Left cardiac atrium (tissue), 4 donors: ENCODE measurements at regions not wholly inside any gene's neighbourhood (a gene's known extent, or its start where the extent isn't known, plus 50 kb on each side); places are given as distances from the start of the nearest gene placed in this dataset.

Experiments used
- ATAC-seq, 2 donors: fragments of 200-7000 bp; cut with Tn5 transposase; one replicate each; pipeline ENCODE4 v1.9.1; 2020; ENCODE audit warnings: mild to moderate bottlenecking in 2 of 2, moderate library complexity in 2 of 2
- DNase-seq: peaks from one replicate; pipeline ENCODE4 v3.0.0-alpha.2; 2020
- intact Hi-C, 2 donors: fragments of 100-400 bp; cut with DNase I; formaldehyde crosslinking; loops; one replicate each; pipeline versions ENCODE4 v1.14.1 to v1.15.1; 2022 to 2023
- donor health status: DM: no; HTN: yes; CAD: no.
- donor health status: DM: no; HTN: yes; CAD: no; lungs with severe emphysema.
- donor health status: DM: yes; HTN: yes; CAD: no.
- donor health status: Dilated cardiomyopathy.

DNA sequence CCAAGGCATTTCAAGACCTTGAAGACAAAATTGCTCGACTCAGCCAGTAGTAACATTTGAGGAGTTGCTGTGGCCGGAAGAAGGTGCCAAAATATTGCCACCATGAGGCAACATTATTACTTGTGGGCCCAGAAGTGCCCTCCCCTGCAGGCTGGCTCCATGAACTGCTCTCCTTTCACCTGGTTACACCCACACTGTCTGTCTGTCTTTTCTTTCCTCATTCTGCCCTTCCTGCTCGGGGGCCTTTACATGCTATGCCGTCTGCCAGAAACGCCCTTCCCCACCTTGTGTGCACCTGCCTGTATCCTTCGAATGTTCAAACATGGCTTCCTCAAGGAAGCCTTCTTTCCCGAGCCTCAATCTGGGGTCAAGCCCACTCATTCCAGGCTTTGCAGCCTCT, 224.2 kb upstream of the DIO3 start:
- ATAC-seq: peak in 1 of 2 donors; percentile 19
- intact Hi-C loops: no loop called here
- no peak for DNase-seq

- intact Hi-C loops: no loop called here
- no peak for ATAC-seq
- no peak for DNase-seq
Measured at GRCh38 chr14:101340556-101340955, 220.7 kb upstream of the DIO3 start.

- intact Hi-C loops: no loop called here
- ATAC-seq (no peak), DNase-seq (no peak)
Measured at GRCh38 chr14:101347893-101348777, 213.2 kb upstream of the DIO3 start.

GRCh38 chr14:101349108-101349507, 212.2 kb upstream of the DIO3 start:
- ATAC-seq (no peak), DNase-seq (no peak)
- intact Hi-C loops: no loop called here

DNA sequence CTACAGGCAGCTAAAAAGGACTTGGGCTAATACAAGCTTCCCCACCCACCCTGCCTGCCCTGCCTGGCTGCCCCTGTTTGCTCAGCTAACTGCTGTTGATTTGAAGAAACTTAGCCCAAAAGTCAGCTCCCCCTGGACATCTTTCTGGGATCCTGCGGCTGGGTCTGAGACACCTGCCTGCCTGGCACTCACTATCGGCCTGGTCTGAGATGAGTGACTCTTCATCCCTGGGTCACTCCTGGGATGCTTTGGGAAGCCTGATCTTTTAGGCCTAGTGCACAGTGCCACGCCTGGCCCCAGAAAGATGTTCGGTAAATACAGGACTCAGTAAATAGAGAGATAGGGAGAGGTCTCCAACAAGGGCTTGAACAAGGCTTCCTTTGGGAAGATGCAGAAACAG, 211.3 kb upstream of the DIO3 start:
- no peak for DNase-seq

DNA sequence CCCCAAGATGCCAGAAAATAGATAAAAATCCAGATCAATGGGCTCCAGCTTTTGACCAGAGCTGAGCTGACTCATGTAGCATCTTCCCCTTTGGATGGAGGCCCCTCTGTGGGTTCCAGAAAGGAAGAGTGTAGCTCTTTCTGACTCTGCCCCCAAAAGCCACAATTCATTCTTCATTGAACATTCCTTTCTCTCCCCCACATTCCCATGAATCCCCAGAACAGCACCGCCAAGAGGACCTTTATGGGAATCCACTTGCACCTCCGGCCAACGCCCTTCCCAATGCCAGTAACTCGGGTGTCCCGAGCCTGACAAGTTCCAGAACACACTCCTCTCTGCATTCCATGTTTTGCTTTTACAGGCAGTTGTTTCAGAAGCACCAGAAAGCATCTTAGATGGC, 210.6 kb upstream of the DIO3 start:
- intact Hi-C loops: no loop called here
- ATAC-seq: no peak
- no peak for DNase-seq

More for the DNA sequence above, 211.3 kb upstream of the DIO3 start:
- intact Hi-C loops: no loop called here
- no peak for ATAC-seq

- ATAC-seq (no peak), DNase-seq (no peak)
- intact Hi-C loops: no loop called here
Measured at GRCh38 chr14:101351146-101351545, 210.1 kb upstream of the DIO3 start.

DNA sequence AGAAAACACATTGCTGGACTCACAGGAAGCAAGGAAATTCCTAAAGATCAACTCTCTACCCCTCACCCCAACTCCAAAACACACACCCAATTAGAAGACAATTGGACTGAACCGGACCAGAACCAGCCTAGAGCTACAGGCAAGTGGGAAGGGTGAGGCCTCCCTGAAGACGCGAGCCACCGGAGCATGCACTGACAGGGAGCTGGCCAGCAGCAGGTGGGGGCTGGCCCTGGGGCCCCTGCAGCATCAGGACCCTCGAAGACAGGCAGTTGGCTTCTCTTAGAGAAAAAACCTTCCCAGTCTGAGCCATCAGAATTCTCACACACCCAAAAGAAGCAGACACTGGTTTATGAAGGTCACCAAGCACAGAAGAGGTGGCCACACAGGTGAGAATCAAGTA, 209.5 kb upstream of the DIO3 start:
- DNase-seq (no peak), ATAC-seq (no peak)
- intact Hi-C loops: no loop called here

GRCh38 chr14:101352567-101352966, 208.7 kb upstream of the DIO3 start:
- no peak for DNase-seq
- no peak for ATAC-seq
- intact Hi-C loops: no loop called here

DNA sequence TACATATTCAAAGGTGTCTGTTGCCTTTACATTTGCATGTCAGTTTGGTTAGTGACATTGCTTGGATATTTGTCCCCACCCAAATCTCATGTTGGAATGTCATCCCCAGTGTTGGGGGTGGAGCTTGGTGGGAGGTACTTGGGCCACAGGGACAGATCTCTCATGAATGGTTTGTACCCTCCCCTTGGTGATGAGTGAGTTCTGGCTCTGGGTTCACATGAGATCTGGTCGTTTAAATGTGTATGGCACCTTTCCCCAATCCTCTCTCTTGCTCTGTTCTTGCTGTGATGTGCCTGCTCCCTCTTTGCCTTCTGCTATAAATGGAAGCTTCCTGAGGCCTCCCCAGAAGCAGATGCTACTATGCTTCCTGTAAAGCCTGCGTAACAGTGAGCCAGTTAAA, 207.9 kb upstream of the DIO3 start:
- intact Hi-C loops: no loop called here
- ATAC-seq (no peak), DNase-seq (no peak)

DNA sequence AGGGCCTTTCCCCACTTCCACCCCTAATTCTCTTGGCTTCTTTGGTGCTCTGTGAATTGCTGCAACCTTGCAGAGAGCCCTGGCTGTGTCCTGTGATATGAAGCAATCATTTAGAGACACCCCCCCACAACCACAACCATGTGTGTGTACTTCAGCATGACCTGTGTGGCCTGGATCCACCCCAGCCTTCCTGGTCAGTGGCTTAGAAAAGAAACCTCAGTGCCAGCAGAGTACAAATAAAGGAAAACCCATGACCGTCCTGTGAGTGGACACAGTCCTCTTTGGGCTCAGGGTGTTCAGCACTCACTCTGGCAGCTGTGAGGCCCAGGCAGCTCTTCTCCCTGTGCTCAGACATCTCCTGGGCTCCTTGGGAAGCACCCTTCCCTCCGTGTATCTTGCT, 206.6 kb upstream of the DIO3 start:
- intact Hi-C loops: no loop called here
- no peak for DNase-seq

DNA sequence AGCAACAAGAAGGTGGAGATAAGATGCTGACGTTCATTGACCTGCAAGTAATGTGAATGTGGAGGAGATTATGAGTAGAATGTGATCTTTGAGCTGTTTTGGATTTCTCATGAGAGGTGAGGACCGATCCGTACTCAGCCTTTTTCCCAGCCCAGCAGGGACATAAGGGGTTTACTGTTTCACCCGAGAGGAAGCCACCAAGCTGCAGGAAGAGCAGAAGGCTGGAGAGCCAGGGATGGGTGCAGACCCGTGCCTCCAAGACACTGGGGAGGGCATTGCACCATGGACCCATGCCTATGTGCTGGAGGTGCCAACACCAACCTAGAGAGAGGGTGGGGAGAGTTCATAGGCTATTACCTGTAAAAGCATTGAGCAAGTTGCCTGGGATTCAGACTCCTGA, 206.0 kb upstream of the DIO3 start:
- DNase-seq (no peak), ATAC-seq (no peak)
- intact Hi-C loops: no loop called here

More for the DNA sequence above, 206.6 kb upstream of the DIO3 start:
- no peak for ATAC-seq

- intact Hi-C loops: no loop called here
- DNase-seq (no peak), ATAC-seq (no peak)
Measured at GRCh38 chr14:101357038-101357437, 204.3 kb upstream of the DIO3 start.

DNA sequence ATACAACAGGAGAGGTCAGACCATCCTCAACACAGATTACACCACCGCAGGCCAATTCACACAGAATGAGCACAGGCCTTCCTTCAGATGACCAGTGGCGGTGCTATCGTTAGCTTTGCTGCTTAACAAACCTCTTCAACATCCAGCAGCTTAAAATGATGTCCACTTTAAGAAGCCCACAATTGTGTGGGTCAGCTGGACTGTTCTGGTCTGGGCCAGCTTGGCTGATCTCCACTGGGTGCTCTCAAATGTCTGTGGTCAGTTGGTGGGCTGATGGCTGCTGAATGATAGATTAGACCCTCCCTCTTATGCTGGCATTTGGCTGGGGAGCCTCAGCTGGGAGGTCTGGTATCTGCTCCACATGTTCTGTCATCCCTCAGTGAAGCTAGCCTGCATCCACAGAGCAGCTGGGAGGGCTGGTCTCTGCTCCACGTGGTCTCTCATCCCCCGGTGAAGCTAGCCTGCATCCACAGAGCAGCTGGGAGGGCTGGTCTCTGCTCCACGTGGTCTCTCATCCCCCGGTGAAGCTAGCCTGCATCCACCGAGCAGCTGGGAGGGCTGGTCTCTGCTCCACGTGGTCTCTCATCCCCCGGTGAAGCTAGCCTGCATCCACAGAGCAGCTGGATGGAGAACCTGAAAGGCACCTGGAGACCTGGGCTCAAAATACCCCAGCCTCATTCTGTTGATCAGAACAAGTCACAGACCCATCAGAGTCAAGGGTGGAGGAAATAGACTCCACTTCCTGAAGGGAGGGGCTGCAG, 203.6 kb upstream of the DIO3 start:
- DNase-seq (no peak), ATAC-seq (no peak)
- intact Hi-C loops: no loop called here

GRCh38 chr14:101358320-101359125, 202.8 kb upstream of the DIO3 start:
- intact Hi-C loops: no loop called here
- DNase-seq (no peak), ATAC-seq (no peak)

DNA sequence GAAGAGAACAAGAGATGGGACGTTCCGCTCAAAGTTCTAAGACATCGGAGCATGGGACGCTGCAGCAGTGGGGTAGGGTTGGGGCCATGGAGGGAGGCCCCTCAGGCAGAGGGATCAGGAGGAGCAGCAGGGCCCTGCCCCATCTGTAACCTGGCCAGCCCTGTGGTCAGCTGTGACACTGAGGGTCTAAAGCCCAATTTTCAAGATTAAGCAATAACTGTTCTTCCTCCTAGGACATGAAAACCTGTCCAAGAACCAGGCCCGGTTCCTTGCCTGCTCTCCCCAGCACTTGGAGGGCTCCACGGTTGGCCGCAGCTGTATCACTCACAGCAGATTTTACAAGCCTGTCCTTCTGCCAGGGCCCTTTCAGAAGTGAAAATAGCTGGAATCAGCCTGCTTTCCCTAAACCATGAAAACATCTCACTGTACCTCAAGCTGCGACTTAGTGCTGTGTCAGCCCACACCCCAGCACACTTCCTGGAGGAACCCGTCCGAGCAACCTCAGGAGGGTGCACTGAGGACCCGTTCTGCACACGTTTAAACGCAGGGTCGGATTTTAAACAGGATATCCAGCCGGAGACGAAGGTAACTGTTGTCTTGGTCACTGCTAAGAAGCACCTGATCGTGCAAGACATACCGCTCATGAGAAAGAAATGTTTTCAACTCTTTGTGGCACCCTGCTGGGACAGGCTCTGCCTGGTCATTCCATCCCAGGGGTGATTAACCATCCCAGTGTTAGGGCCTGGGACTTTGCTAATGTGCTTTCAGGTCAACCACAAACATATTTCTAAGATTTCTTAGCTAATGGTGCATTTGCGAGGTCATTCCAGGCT, 201.9 kb upstream of the DIO3 start:
- DNase-seq (peak; percentile 49), ATAC-seq (peak; percentile 47 to 83)
- intact Hi-C loops: no loop called here

DNA sequence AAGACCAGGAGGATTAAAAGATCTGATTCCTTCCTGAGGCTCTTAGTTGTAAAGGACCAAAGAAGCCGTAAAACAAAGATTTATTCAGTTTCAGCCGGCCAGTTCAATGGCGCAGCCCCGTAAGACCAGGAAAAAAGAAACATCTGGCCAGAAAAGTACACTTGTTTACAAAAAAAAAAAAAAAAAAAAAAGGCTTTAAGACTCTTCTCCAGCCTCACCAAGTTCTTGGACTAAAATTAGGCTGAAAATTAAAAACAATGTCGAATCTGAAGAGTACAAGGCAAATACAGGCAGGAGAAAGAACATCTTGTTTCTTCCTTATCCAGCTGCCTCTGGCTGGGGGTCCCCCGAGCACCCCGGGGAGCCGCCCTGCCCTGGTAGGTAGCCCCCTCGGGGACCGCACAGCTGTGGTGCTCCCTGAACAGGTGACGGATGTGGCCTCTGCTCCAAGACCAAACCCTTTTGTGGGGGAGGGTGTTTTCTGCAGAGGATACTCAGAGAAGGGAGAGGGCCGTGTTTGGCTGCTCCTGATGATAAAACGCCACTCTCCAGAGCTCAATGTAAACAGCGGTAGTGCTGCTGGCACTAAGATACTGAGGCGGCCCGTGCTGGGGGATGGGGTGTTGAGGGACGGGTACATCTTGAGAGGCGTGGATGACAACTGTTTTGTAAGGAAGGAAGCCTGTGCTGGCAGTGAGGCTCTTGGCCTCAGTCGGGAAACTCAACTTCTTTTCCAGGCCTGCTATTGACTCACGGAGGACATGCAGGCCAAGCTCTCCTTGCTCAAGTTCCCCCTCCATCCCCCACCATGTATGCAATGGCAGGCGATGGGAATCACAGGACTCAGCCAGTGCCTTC, 201.0 kb upstream of the DIO3 start:
- ATAC-seq (peak; percentile 32 to 46), DNase-seq (no peak)
- intact Hi-C loops: no loop called here

GRCh38 chr14:101361044-101361443, 200.3 kb upstream of the DIO3 start:
- ATAC-seq (no peak), DNase-seq (no peak)
- intact Hi-C loops: no loop called here
